GM19452 (cell line): ENCODE measurements at regions not wholly inside any gene's neighbourhood (a gene's known extent, or its start where the extent isn't known, plus 50 kb on each side); places are given as distances from the start of the nearest gene placed in this dataset.
"Not testable (repeated sequence)": the region's sequence is repeated elsewhere in the genome, so short reads cannot be mapped to it uniquely, and the experiment has no call there.

Source experiments
- ATAC-seq: cut with Tn5 transposase; IDR thresholded peaks from one replicate; pipeline ENCODE4 v1.9.1; 2021; ENCODE audit not compliant: unreplicated experiment

DNA sequence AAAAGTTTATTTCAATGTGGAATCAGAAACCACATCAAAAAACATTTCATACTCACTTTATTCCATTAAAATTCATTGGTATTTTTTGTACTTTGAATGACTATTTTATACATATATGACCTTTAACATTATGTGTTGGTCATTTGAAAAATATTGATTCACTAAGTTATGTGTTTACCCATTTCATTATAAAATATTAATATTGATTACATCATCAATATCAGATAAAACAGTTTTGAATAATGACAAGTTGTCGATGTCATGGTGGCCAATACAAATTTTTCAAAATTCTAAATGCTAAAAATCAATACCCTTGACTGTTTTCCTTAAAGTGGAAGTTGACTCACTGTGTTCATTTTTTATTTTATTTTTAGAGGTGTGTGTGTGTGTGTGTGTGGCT lies 239.7 kb upstream of the ROBO1 start:
- no peak for ATAC-seq

GRCh38 chr3:80006315-80006714 lies 238.5 kb upstream of the ROBO1 start:
- ATAC-seq = no peak

DNA sequence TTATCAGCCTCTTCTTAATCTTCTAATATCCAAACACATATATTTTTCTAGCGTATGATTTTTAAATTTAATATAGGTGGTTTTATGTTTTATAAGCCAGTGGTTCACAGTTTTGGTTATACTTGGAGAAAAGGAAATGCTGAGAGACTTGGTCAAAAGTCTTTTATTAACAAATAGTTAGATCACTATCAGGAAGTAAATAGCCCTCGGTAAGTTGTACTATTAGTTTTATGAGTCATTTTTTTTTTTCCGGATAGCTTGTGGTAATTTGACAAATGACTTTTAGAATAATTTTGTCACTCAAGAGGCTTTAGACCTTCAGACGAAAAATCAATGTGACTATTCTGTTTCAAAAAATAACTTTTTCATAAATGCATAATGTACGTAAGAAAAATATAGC lies 232.2 kb upstream of the ROBO1 start:
- ATAC-seq = no peak

- no peak for ATAC-seq
Measured at GRCh38 chr3:79994397-79994796, 226.6 kb upstream of the ROBO1 start.

- no peak for ATAC-seq
Measured at GRCh38 chr3:79986338-79986737, 218.5 kb upstream of the ROBO1 start.

DNA sequence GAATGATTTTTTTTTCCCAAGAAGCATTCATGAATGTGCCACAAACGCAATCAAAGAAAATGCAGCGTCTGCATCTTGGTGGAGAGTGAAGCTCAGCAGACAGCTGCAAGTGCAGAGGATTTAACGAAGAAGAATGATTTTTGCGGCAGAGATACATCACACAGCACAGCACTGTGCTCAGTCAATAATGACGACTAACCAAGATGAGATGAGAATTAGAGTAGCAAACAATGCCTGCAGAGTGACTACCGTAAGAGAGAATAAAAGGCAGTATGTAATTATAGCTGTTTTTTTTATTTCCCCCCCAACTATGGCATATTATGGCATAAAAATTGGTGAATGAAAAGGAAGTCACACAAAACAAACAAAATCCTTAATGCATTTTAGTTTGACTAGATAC lies 218.0 kb upstream of the ROBO1 start:
- no peak for ATAC-seq

- no peak for ATAC-seq
Measured at GRCh38 chr3:79983118-79983517, 215.3 kb upstream of the ROBO1 start.

DNA sequence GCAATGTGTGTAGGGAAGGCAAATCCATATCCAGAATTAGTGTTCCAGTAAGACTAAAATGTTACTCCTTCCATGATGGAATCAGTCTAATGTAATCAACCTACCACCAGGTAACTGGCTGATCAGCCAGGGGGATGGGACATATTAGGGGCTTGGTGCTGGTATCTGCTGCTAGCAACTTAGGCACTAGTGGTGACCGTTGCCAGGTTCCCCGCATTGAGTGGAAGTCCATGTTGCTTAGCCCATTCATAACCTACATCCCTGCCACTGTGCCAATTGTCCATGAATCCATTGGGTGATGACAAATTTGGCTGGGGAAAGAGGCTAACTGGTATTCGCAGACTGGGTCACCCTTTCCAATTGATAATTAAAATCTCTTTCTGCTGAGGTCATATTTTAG lies 212.2 kb upstream of the ROBO1 start:
- no peak for ATAC-seq

GRCh38 chr3:79976466-79976865 lies 208.7 kb upstream of the ROBO1 start:
- ATAC-seq = no peak

DNA sequence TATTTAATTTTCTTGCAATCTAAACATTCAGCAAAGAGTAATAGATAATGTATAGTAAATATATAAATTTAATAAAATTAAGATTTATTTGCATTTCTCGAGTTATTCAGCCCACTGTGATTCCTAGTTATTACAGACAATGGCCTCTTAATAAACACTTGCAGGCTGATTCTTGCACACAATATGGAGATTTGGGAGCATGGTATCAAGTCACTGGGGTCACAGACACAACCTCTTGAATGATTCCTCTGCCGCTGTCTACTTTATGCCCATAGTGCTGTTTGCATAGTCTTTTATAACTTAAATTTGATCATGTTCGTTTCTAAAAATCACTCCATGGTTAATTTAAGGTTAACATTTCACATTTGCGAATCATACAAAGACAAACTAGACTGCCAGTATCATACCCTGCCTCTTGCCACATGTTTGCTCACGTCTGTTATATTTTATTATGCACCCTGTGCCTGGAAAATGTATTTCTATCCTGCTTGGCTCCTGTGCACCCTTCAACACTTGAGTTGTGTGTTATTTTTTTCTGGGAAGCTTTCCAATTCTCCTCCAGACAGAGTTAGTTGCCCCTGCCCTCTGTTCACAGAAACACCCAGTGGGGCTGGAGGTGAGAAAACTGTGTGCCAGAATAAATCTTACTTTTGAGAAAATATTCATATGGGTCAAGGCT lies 206.3 kb upstream of the ROBO1 start:
- no peak for ATAC-seq

DNA sequence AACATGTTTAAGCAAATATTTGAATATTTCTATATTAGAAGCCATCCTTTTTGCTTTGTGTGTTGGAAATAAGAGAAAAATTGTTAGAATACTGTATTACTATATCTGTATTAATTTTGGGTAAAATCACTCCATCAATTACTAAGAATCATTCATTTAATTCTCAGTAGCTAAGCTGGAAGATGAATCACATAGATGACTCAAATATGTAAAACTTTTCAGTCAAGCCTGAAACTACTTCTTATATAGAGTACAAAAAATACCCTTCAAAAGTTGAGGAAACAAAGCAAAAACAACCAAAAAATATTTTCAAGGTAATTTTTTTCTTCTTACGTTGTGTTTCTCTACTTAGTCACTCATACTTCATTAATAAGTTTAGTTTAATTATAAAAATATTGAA lies 205.7 kb upstream of the ROBO1 start:
- no peak for ATAC-seq

DNA sequence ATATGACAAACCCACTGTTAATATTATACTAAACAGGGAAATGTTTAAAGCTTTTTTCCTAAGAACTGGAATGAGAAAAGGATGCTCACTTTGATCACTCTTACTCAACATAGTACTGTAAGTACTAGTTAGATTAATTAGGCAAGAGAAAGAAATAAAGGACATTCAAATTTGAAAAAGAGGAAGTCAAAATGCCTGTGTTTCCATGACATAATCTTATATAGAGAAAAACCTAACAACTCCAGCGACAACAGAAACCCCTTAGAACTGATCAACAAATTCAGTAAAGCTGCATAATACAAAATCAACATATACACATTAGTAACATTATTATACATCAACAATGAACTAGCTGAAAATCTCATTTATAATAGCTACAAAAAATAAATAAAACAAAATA lies 200.6 kb upstream of the ROBO1 start:
- no peak for ATAC-seq

DNA sequence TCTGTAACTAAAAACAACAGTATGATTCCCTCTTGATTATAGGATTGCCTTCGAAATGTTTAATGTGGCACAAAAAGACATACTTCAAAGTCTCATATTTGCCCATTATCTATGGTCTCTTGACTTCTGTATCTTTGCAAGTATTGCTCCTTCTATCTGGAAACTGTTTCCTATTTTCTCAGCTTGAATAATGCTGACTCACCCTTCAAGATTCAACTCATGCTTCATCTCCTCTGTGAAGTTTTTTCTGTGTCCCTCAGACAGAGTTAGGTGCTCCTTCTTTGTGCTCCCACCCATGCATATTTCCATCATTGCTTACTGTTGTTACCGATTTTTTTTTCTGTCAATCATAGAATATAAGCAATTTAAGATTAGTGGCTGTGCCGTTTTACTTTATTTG lies 192.8 kb upstream of the ROBO1 start:
- no peak for ATAC-seq

- ATAC-seq = no peak
Measured at GRCh38 chr3:79957066-79957465, 189.3 kb upstream of the ROBO1 start.

GRCh38 chr3:79954756-79955155 lies 187.0 kb upstream of the ROBO1 start:
- no peak for ATAC-seq

- no peak for ATAC-seq
Measured at GRCh38 chr3:79953591-79954101, 185.8 kb upstream of the ROBO1 start.

- ATAC-seq = not testable (repeated sequence)
Measured at GRCh38 chr3:79951426-79951825, 183.6 kb upstream of the ROBO1 start.

- no peak for ATAC-seq
Measured at GRCh38 chr3:79947957-79948356, 180.2 kb upstream of the ROBO1 start.

DNA sequence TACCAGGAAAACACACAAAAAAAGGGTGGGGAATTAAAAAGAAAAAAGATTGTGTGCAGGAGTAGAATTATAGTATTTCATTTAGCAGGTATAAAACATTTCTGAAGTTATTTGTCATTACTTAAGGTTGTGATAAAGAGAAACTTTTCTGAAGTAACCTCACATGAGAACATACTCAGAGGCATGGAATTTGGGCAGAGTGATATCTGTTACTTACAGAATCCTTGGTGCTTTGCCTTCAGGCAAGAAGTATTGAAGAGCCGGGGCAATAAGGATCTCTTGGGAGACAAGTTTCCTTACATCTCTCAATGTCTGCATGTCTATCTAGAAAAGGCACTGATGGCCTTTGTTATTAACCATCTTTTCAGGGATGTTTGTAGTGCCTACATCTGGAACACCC lies 179.7 kb upstream of the ROBO1 start:
- ATAC-seq = no peak

DNA sequence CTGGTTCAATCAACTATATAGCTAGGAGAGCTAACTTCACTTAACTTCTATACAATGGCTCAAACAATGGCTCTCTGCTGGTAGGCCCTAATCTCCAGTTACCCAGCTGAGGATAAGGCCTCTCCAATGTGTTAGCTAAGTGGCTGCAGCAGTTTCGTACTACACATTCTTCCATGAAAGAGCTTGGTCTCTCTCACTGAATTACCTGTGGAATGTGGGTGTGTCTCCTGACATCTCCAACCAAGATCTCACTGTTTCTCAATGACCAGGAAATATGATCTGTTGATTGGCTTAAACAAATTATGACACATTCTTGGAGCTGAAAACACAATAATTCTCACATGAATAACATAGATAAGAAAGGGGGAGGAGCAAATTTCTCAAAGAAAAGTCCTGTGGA lies 169.8 kb upstream of the ROBO1 start:
- ATAC-seq = no peak

- no peak for ATAC-seq
Measured at GRCh38 chr3:79930196-79930595, 162.4 kb upstream of the ROBO1 start.

DNA sequence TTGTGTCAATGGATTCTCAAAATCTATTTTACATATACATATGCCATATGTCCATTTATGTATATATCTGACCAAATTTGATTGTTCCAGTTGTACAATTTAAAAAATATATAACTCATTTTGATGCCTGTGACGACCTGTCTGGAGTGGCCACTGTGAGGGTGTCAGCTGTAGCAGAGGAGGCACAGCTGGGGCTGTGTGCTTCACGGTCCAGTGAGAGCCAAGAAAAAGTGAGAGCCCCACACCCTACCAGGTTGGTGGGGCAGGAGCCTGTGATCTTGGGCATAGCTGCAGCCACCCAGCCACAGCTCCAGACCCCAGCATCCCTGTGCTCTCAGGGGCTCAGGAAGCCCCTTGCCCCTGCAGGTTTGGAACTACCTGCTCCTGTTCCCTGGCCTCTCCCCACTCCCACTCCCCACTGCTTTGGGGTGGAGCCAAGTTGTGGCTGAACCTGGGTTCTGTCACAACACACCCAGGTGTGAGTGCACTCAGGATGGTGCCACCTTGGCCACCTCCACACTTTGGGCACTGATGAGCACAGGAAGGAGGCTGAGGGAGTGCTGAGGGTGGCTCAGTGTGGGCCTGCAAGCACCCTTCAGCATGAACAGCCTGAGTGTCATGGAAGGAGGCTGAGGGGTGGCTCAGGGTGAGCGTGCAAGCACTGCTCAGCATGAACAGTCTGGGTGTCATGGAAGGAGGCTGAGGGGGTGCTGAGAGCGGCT lies 161.1 kb upstream of the ROBO1 start:
- no peak for ATAC-seq

DNA sequence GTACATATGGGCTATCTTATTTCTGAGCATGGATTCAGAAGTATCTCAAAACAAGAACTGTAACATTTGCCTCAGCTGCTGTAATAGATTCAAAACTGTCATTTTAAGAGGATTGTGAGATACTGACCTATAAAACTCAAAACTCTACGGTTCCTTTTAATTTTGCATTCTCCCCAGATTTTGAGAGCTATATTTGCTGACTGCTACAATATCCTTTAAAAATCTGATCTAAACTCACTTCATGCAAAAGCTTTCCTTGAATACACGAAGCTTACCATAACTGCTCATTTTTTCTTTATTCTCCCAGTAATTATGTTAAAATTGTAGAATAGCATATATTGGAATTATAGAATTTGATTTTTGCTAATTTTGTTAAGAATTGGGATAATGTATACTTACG lies 158.7 kb upstream of the ROBO1 start:
- no peak for ATAC-seq
